A673 (cell line): ENCODE measurements at regions not wholly inside any gene's neighbourhood (a gene's known extent, or its start where the extent isn't known, plus 50 kb on each side); places are given as distances from the start of the nearest gene placed in this dataset.

ENCODE experiments used
- CTCF ChIP-seq: fragments of 300-800, 200-600 bp; sonication (generic); conservative IDR thresholded peaks from 2 replicates; pipeline ENCODE4 v1.5.1; 2017; ENCODE audit warnings: low read depth, mild to moderate bottlenecking, antibody characterized with exemption, low read length, moderate library complexity, mixed read lengths
- EZH2 ChIP-seq: fragments of 200-600 bp; sonication (generic); IDR thresholded peaks from 2 replicates; pipeline ENCODE4 v1.6.1; 2017; ENCODE audit warnings: borderline replicate concordance, low read depth, mild to moderate bottlenecking, mixed read lengths, antibody characterized with exemption, low read length; ENCODE audit not compliant: poor library complexity, severe bottlenecking

DNA sequence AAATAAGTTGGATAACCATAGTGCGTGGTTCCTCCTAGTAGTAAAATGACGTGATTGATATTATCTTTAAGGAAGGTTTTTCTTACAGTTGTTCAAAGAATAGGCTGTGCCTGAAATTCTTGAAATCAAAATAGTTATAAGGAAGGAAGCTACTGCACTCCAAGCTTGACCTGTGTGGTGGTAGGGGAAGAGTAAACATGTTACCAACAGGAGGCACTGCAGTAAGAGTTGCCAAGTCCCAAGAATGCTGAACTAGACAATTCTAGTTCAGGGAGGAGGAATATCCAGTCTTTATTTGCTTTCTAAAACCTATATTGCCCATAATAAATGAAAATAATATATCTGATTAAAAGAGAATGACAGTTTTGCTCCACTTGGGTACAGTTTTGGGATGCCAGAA is 764.5 kb downstream of the TMTC2 start:
- TF ChIP-seq CTCF = no peak
- no peak for TF ChIP-seq EZH2
